Embryonic facial prominence (tissue), 1 donor: ENCODE measurements at regions not wholly inside any gene's neighbourhood (a gene's known extent, or its start where the extent isn't known, plus 50 kb on each side); places are given as distances from the start of the nearest gene placed in this dataset.

Experiments used
- DNase-seq: peaks from one replicate; pipeline ENCODE4 v3.0.0-alpha.2; 2016; ENCODE audit errors: extremely low spot score

- DNase-seq = no peak
Observed at GRCh38 chr10:130429809-130430208, 293.6 kb downstream of the GLRX3 start.

- DNase-seq = no peak
Observed at GRCh38 chr10:130430291-130430690, 294.1 kb downstream of the GLRX3 start.

- DNase-seq = no peak
Observed at GRCh38 chr10:130430852-130431704, 294.9 kb downstream of the GLRX3 start.

GRCh38 chr10:130432271-130432670 lies 296.1 kb downstream of the GLRX3 start:
- no peak for DNase-seq

GRCh38 chr10:130432850-130433249 lies 296.7 kb downstream of the GLRX3 start:
- DNase-seq = no peak

- DNase-seq = no peak
Observed at GRCh38 chr10:130434446-130435385, 298.5 kb downstream of the GLRX3 start.

- no peak for DNase-seq
Observed at GRCh38 chr10:130435961-130436360, 299.8 kb downstream of the GLRX3 start.

- no peak for DNase-seq
Observed at GRCh38 chr10:130438861-130439260, 302.7 kb downstream of the GLRX3 start.

GRCh38 chr10:130439766-130440165 lies 303.6 kb downstream of the GLRX3 start:
- DNase-seq = no peak

GRCh38 chr10:130440494-130440893 lies 304.3 kb downstream of the GLRX3 start:
- DNase-seq = no peak

- no peak for DNase-seq
Observed at GRCh38 chr10:130440971-130441370, 304.8 kb downstream of the GLRX3 start.

- no peak for DNase-seq
Observed at GRCh38 chr10:130443066-130443465, 306.9 kb downstream of the GLRX3 start.

GRCh38 chr10:130453036-130453720 lies 317.0 kb downstream of the GLRX3 start:
- no peak for DNase-seq

- no peak for DNase-seq
Observed at GRCh38 chr10:130453721-130454542, 317.7 kb downstream of the GLRX3 start.

- DNase-seq = no peak
Observed at GRCh38 chr10:130454543-130455000, 318.4 kb downstream of the GLRX3 start.

GRCh38 chr10:130455111-130455695 lies 319.0 kb downstream of the GLRX3 start:
- DNase-seq = no peak

GRCh38 chr10:130455791-130456190 lies 319.6 kb downstream of the GLRX3 start:
- DNase-seq = no peak

GRCh38 chr10:130456616-130457015 lies 320.4 kb downstream of the GLRX3 start:
- no peak for DNase-seq

- no peak for DNase-seq
Observed at GRCh38 chr10:130458509-130458908, 322.3 kb downstream of the GLRX3 start.

GRCh38 chr10:130459011-130459410 lies 322.8 kb downstream of the GLRX3 start:
- no peak for DNase-seq
